GM19463 (cell line): ENCODE measurements at regions not wholly inside any gene's neighbourhood (a gene's known extent, or its start where the extent isn't known, plus 50 kb on each side); places are given as distances from the start of the nearest gene placed in this dataset.

ENCODE experiments used
- ATAC-seq: cut with Tn5 transposase; IDR thresholded peaks from one replicate; pipeline ENCODE4 v1.9.1; 2021; ENCODE audit warnings: mild to moderate bottlenecking, moderate library complexity; ENCODE audit not compliant: unreplicated experiment

- no peak for ATAC-seq
These were observed 54.0 kb upstream of the TPM4 start for GRCh38 chr19:16022251-16022650.

- ATAC-seq, result no peak
These were observed 53.6 kb upstream of the TPM4 start for GRCh38 chr19:16022681-16023080.

DNA sequence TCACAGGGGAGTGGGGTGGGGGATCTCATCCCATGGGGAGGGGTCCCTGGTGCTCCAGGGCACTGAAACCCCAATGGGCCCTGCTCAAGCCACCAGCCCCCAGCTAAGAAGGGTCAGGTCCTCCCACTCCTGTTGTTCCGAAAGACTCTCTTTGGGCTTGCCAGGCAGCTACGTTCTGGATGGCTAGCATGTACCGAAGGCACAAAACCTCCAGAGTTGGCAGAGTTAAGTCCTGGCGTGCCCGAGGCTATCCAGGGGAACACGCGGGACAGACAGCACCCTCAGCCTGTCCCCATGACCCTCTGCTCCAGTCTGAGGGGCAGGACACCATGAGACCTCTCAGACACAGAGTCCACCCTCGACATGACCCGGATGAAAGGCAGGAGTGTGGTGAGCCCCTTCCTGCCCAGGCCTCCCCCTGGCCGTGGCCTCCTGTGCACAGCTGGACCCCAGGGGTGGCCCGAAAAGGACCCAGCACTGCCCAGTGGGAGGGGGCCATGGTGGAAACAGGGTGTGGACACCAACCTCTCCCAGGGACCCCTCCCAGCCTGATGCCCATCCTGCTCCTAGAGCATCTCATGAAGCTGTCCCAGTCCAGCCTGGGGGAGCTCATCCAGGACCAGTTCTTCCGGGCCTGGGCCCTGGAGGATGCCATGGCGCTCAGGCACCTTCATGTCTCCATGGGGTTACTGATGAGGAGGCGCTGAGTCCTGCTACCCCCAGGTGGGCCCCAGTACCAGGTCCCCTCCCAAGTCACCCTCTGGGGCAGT is 53.0 kb upstream of the TPM4 start:
- no peak for ATAC-seq

GRCh38 chr19:16024266-16025107 is 51.8 kb upstream of the TPM4 start:
- no peak for ATAC-seq

GRCh38 chr19:16025108-16026101 is 50.9 kb upstream of the TPM4 start:
- ATAC-seq, result no peak

DNA sequence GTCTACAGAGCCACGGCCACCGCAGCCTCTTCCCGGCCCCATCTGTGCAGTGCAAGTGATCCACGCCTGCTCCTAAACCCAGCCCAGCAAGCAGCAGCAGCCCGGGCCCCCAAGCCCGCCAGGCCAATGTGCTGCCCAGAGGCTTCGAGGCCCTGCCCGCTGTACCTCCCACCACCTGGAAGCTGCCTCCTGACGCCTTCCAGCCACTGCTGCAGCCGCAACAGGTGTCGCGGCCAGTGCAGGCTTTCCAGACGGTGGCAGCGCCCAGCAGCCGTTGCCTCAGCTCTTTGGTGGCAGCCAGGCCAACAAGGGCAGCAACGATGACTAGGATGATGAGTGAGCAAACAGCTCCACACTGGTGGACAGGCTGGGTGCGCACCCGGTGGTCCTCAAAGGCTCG is 50.2 kb upstream of the TPM4 start:
- ATAC-seq, result no peak
